OCI-LY3 (cell line): ENCODE measurements at regions not wholly inside any gene's neighbourhood (a gene's known extent, or its start where the extent isn't known, plus 50 kb on each side); places are given as distances from the start of the nearest gene placed in this dataset.

Experiments
- H2AFZ ChIP-seq: fragments of 200-600, 300-600 bp; shearing (Covaris generic); 2 replicates; pipeline ENCODE4 v1.6.0; 2014; ENCODE audit warnings: antibody characterized with exemption, low read depth, low read length
- H3K27ac ChIP-seq: fragments of 200-600, 300-600 bp; sonication (generic); 2 replicates; pipeline ENCODE4 v1.5.1; 2014; ENCODE audit warnings: mild to moderate bottlenecking, low read length, moderate library complexity, mixed read lengths
- H3K27me3 ChIP-seq: fragments of 200-600, 300-600 bp; sonication (generic); 2 replicates; pipeline ENCODE4 v1.6.1; 2014; ENCODE audit warnings: low read depth, low read length, mixed read lengths
- H3K36me3 ChIP-seq: fragments of 200-600, 300-600 bp; sonication (generic); replicated peaks from 2 replicates; pipeline ENCODE3; 2014; ENCODE audit warnings: low read depth, low read length, mixed read lengths
- H3K4me1 ChIP-seq: fragments of 300-600, 200-600 bp; sonication (generic); 2 replicates; pipeline ENCODE4 v1.6.1; 2014; ENCODE audit warnings: low read length, mixed read lengths
- H3K4me2 ChIP-seq: fragments of 200-600, 300-600 bp; sonication (generic); 2 replicates; pipeline ENCODE4 v1.6.1; 2014; ENCODE audit warnings: low read length, mixed read lengths
- H3K4me3 ChIP-seq: fragments of 300-600, 200-600 bp; sonication (generic); 2 replicates; pipeline ENCODE4 v1.5.1; 2014; ENCODE audit warnings: antibody characterized with exemption, mild to moderate bottlenecking, low read length, moderate library complexity
- H3K79me2 ChIP-seq: fragments of 300-600, 200-600 bp; shearing (Covaris generic); 2 replicates; pipeline ENCODE4 v1.6.1; 2014; ENCODE audit warnings: mild to moderate bottlenecking, low read length, mixed read lengths
- H3K9ac ChIP-seq: fragments of 300-600, 200-600 bp; shearing (Covaris generic); 2 replicates; pipeline ENCODE4 v1.6.0; 2014; ENCODE audit warnings: mild to moderate bottlenecking, low read length, moderate library complexity
- H3K9me3 ChIP-seq: fragments of 200-600, 300-600 bp; shearing (Covaris generic); 2 replicates; pipeline ENCODE4 v1.6.1; 2014; ENCODE audit warnings: low read length, mixed read lengths; ENCODE audit not compliant: insufficient read depth
- H4K20me1 ChIP-seq: fragments of 200-600, 300-600 bp; sonication (generic); 2 replicates; pipeline ENCODE4 v1.6.1; 2016; ENCODE audit warnings: low read length, mixed read lengths; ENCODE audit not compliant: insufficient read depth
- EZH2phosphoT487 ChIP-seq: fragments of 200-600 bp; shearing (Covaris generic); IDR thresholded peaks from 2 replicates; pipeline ENCODE4 v1.6.1; 2018; ENCODE audit warnings: antibody characterized with exemption, mixed run types, low read depth
- TF ChIP-seq, protein P1 (sequence below): fragments of 200-600, 300-600 bp; sonication (generic); IDR thresholded peaks from 2 replicates; pipeline ENCODE4 v1.5.1; 2014; ENCODE audit warnings: antibody characterized with exemption, low read length, low read depth

- no peak overlapping the region for H3K9ac ChIP-seq
- no peaks in the 10 kb centered on the region for H3K36me3 ChIP-seq
- no peaks in the 10 kb centered on the region for H3K27me3 ChIP-seq
- H3K9me3 ChIP-seq, result no peaks in the 10 kb centered on the region
- no peak overlapping the region for H3K4me2 ChIP-seq
- H3K27ac ChIP-seq, result no peak overlapping the region
- no peaks in the 10 kb centered on the region for H3K79me2 ChIP-seq
- H3K4me1 ChIP-seq, result peaks cover 7% of the 10 kb centered on the region; the same call in 1 of the 2 replicates
- H4K20me1 ChIP-seq, result no peaks in the 10 kb centered on the region
- TF ChIP-seq EZH2phosphoT487, result no peak
- TF ChIP-seq, protein P1, sequence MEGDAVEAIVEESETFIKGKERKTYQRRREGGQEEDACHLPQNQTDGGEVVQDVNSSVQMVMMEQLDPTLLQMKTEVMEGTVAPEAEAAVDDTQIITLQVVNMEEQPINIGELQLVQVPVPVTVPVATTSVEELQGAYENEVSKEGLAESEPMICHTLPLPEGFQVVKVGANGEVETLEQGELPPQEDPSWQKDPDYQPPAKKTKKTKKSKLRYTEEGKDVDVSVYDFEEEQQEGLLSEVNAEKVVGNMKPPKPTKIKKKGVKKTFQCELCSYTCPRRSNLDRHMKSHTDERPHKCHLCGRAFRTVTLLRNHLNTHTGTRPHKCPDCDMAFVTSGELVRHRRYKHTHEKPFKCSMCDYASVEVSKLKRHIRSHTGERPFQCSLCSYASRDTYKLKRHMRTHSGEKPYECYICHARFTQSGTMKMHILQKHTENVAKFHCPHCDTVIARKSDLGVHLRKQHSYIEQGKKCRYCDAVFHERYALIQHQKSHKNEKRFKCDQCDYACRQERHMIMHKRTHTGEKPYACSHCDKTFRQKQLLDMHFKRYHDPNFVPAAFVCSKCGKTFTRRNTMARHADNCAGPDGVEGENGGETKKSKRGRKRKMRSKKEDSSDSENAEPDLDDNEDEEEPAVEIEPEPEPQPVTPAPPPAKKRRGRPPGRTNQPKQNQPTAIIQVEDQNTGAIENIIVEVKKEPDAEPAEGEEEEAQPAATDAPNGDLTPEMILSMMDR, result no peak
- no peak overlapping the region for H3K4me3 ChIP-seq
- H2AFZ ChIP-seq, result 0 out of 2 replicates have a peak overlapping the region, but pooled peaks have one; percentile 21
Observed at GRCh38 chr4:180456928-180457327, 1786.3 kb upstream of the TENM3 start.

DNA sequence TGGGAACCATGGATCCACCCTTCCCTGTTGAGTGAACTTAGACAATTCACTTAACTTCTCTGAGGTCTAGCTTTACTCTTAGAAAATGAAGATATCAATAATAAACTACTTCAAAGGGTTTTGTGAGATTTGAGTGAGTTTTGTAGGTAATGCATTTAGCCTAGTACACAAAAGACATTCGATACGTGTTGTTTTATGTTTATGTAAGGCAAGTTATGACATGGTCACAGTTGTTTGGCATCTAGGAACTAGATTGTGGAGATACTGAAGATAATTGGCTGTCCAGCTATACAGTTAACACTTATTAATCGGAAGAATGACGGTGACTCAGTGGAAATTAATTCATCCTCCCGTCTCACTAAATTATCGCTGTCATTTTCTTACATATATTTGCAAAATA, 1781.1 kb upstream of the TENM3 start:
- H3K36me3 ChIP-seq, result no peaks in the 10 kb centered on the region
- H2AFZ ChIP-seq, result no peak overlapping the region
- no peak overlapping the region for H3K27ac ChIP-seq
- no peak overlapping the region for H3K4me2 ChIP-seq
- no peaks in the 10 kb centered on the region for H3K9me3 ChIP-seq
- no peak overlapping the region for H3K4me3 ChIP-seq
- H3K9ac ChIP-seq, result no peak overlapping the region
- no peaks in the 10 kb centered on the region for H3K27me3 ChIP-seq
- TF ChIP-seq, protein P1, result no peak
- no peak for TF ChIP-seq EZH2phosphoT487
- no peaks in the 10 kb centered on the region for H4K20me1 ChIP-seq
- H3K79me2 ChIP-seq, result no peaks in the 10 kb centered on the region
- H3K4me1 ChIP-seq, result peaks cover 16% of the 10 kb centered on the region

DNA sequence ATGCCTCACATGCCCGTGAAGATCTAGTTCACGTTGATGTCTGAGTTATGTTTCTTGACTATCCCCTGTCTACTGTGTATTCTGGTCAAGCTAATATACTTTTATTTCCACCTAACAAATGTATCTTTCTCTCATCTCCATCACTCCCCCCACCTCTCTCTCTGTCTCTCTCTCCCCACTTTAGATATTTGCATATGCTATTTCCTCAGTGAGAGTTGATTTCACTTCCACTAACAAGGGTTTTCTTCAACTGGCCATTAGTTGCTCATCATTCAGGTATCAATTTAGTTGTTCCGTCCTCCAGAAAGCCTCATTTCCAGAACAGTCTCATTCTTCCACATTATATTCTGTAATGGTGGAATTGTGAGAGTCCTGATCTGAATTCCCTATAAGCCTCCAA, 1777.8 kb upstream of the TENM3 start:
- no peak overlapping the region for H2AFZ ChIP-seq
- H3K4me3 ChIP-seq, result no peak overlapping the region
- H4K20me1 ChIP-seq, result no peaks in the 10 kb centered on the region
- peaks cover 16% of the 10 kb centered on the region for H3K4me1 ChIP-seq
- no peak for TF ChIP-seq EZH2phosphoT487
- TF ChIP-seq, protein P1, result no peak
- no peak overlapping the region for H3K4me2 ChIP-seq
- H3K9ac ChIP-seq, result no peak overlapping the region
- H3K9me3 ChIP-seq, result no peaks in the 10 kb centered on the region
- no peaks in the 10 kb centered on the region for H3K27me3 ChIP-seq
- H3K27ac ChIP-seq, result no peak overlapping the region
- no peaks in the 10 kb centered on the region for H3K79me2 ChIP-seq
- no peaks in the 10 kb centered on the region for H3K36me3 ChIP-seq

DNA sequence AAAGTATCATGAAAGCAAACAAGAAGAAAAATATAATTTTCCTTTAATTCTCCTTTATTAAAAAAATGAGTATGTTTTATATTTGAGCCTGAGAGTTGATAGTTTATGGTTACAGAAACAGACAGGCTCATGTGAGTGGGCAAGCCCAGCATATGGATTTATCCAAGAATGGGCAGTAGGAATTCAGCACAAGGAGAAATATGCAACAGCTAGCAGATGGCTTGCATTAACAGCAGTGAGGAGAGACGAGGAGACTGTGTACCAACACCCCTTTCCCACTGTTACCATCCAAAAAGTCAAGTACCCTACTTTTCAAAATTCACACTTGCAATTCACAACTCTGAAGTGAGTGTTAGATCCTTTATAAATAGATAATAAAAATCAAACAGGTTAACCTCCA, 1760.2 kb upstream of the TENM3 start:
- Histone ChIP-seq H3K36me3 (no peaks in the 10 kb centered on the region), H2AFZ (no peak overlapping the region), H3K4me3 (no peak overlapping the region), H4K20me1 (no peaks in the 10 kb centered on the region), H3K9ac (no peak overlapping the region), H3K9me3 (no peaks in the 10 kb centered on the region), H3K79me2 (no peaks in the 10 kb centered on the region), H3K4me1 (no peaks in the 10 kb centered on the region), H3K4me2 (no peak overlapping the region), H3K27me3 (no peaks in the 10 kb centered on the region), H3K27ac (no peak overlapping the region)
- TF ChIP-seq, protein P1, result no peak
- TF ChIP-seq EZH2phosphoT487, result no peak
